Fibroblast of skin of right quadriceps (primary cell): ENCODE measurements at regions not wholly inside any gene's neighbourhood (a gene's known extent, or its start where the extent isn't known, plus 50 kb on each side); places are given as distances from the start of the nearest gene placed in this dataset.

ENCODE experiments used
- DNase-seq: peaks from one replicate; pipeline ENCODE4 v3.0.0-alpha.2; 2013

GRCh38 chr20:24165301-24166122 lies 176.9 kb upstream of the GGTLC1 start:
- no peak for DNase-seq

DNA sequence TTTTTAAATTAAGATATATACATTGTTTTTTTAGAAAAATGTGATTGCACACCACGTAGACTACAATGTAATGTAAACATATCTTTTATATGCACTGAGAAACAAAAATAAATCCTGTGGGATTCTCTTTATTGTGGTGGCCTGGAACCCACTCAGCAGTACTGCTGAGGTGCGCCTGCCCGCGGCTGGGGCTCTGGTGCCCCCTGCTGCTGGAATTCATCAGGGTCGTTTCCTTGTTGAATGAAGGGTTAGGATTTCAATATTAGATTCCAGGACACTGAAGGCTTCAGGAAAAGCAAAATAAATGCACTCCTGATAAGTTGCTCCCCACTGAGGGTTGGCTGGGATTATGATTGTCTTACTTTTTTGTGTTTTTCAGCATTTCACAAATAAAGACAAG lies 175.8 kb upstream of the GGTLC1 start:
- DNase-seq: no peak

- DNase-seq: no peak
Measured at GRCh38 chr20:24163506-24163905, 174.9 kb upstream of the GGTLC1 start.

DNA sequence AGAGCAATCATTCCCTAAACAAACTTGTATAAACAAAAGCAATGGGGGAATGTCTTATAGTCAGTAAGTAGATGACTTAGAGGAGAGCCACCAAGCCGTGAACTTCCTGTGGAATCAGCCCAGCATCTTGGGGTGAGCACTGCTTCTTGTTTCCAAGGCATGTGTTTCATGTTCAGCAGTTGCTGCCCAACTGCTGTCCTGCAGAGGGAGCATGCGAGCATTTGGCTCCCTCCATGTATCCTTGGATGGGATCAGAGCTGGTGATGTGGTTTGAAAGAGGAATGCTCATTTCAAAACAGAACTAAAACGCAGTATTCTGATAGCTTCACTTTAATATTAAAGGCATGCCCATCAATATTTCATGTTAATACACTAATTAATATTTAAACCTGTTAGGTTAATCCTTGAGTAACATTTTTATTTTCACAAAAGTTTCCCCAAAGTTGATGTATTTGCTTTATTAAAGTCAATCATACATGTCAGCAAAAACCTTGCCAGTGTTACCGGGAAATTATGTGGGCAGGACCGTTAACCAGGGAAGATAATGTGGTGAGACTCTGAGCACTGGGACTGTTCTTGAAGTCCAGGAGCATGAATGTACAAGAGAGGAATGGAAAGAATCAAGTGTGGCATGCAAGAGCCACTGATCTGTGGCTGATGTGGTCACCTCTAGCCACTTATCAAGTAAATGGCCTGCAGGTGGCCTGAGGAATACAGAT lies 172.1 kb upstream of the GGTLC1 start:
- DNase-seq: peak; percentile 50

DNA sequence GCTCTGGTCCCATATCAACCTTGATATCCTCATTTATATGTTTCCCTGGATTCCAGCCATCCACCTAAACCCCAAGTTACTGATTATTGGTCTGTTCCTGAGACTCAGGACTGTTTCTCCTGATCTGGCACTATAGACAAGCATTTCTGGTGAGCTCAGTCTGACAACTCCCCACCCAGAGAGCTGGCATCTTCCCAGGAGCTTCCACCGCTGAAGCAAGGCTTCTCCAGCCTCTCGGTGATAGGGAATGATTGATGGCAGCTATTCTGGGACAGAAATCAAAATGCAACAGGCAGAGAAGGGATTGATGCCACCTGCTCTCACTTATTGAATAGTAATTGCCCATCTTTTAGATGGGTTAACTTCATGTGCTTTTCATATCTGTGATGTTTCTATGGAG lies 169.7 kb upstream of the GGTLC1 start:
- no peak for DNase-seq

DNA sequence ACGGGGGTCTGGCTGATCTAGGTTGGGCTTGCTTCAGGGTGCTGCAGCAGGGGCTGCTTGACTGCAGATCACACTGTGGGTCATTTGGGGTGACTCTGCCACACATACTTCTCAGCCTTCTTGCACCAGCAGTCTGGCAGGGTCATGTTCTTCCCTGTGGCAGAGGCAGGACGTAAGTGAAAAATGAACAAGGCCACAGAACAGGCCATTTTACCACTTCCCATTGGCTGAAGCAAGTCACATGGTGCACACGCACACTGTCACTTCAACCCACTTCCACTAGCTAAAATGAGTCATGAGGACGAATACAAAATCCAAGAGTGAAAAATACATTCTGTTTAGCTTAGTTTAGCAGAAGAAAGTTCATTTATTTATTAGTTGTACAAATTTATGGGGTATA lies 168.6 kb upstream of the GGTLC1 start:
- DNase-seq: no peak

DNA sequence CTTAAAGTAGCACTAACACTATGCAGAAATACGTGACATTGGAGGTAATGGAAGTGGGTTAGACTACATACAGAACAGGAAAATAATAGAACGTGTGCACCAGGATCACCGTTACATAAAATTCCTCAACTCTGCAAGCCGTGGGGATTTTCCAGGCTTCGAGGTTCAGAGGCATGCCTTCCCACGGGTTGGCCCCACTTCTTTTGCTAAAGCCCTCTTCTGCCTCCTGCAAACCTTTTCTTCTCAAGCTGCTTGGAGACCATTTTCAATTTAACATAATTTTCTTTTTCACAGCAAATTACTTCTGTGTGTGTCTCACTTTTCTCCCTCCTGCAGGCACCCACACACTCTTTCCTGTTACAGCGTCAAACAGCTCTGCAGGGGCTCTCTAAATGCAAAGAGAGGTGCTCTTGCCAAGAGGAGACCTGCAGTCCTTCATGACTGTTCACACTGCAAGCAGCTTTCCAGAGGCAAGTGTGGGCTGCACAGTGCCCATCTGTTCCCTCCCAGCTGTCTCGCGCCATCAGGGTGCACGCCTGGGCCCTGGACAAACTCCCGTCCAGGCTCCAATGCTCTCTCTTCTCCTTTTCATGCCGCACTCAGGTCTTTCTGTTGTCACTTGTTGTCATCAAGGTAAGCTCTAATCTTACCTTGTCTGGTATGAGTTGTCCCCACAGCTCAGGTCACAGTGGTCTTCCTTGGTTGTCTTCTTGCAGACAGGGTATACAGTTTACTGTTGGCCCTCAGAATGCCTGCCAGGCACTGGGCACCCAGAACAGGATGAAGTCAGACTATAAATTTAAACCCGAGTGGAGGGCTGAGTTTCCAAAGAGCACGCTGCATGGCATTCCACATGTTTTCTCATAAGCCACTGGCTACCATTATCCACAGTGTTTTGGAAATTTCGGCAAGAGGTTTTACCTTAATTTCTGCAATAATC lies 164.8 kb upstream of the GGTLC1 start:
- DNase-seq: no peak

- no peak for DNase-seq
Measured at GRCh38 chr20:24151621-24152294, 163.2 kb upstream of the GGTLC1 start.

DNA sequence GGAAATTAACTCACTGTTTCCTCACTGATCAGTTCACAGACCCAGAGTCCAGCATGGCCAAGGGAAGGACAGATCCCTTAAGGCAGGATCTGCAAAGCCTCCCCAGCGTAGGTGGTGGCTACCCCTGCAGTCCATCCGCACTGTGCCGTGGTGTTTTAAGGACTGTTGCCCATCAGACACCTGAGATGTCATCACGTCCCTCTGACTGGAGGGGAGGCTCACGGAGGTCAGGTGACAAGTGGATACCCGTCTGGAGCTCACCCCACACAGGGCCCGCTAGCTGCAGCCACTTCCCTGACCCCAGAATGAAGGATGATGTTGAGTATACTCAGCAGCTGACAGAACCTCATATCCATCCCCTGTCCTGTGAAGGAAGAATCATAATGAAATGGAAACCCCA lies 161.8 kb upstream of the GGTLC1 start:
- DNase-seq: no peak

- no peak for DNase-seq
Measured at GRCh38 chr20:24149881-24150307, 161.3 kb upstream of the GGTLC1 start.

DNA sequence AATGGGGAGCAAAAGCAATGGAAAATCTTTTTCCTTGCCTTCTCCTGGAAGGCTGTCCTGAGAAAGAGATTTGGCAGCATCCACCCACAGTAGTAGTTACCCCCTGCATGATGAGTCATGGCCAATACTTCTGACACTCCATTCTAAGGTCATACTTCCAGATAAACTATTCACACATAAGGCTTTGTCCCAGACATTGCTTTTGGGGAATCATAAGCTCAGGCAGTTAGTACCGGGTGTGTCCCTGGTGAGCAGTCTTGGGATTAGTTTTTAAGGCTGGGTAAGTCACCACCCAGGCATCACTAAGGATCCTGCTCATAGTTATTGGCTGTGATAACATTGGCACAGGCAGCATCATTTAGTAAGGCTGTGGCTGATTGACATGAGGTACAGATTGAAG lies 160.6 kb upstream of the GGTLC1 start:
- no peak for DNase-seq

DNA sequence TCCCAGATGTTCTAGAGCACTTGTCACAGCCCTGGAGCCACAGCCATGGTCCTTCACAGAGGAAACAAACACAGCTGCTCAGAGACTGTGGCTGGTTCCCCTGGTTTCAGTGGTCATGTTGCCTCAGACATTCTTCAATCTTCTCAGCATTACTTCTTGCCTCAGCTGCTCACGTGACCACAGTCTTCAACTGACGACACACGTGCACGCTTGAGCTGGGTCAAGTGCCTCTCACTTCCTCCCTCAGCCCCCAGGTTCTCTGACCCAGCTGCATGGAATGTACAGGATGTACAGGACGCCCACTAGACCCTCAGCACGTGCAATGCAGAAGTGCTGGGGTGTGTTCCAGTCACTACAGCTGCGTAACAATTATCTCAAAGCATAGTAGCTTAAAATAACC lies 159.8 kb upstream of the GGTLC1 start:
- DNase-seq: no peak

- DNase-seq: no peak
Measured at GRCh38 chr20:24147961-24148360, 159.4 kb upstream of the GGTLC1 start.

DNA sequence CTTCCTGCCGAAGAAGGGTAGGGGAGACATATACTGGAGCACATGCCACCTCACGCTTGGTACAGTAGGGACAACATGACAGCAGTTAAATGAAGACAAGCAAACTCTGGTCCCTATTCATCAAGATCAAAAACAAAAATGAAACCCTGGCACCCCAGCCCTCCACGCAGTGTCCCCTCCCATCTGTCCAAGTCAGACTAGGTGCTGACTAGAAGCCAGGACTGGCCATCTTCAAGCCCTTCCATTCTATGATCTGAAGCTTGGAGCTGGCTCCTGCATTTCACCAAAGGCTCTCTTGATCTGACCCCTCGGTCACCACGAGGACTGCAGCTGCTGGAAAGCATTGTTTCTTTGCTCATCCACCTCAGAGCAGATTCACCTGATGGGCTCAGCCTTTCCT lies 158.9 kb upstream of the GGTLC1 start:
- DNase-seq: no peak

- DNase-seq: no peak
Measured at GRCh38 chr20:24146231-24146634, 157.7 kb upstream of the GGTLC1 start.

DNA sequence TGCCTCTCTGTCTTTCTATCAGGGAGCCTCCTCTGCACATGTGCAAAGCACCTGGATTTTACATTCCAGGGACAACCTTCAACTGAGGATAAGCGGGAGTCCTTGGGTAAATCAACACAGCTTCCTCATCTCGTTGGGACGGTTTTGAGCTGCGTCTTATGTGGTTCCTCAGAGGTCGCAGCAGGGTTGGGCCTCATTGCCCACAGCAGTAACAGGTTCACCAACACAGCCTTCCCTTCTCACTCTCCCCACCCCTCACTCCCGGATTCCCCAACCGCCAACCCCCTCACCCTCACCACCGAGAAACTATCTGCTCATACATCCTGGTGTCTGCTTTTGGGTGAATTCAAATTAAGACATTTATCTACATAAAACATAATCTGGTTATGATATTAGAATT lies 155.8 kb upstream of the GGTLC1 start:
- no peak for DNase-seq

DNA sequence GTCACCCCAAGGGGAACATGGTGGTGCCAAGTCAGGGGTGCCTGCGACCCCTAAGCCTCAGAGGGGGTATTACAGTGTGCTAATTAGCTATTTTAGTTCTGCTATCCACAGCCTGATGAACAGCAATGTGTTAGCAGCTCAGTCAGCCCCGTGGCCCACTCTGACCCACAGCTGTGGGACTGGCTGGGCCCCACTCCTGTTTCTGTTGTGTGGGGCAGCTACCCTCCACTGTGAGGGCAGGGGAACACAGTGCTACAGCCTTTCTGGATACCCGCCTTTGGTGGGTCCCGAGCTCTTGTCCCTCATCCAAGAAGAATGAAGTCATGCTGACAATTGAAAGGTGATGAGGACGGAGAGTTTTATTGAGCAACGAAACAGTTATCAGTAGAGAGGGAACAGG lies 152.5 kb upstream of the GGTLC1 start:
- no peak for DNase-seq

DNA sequence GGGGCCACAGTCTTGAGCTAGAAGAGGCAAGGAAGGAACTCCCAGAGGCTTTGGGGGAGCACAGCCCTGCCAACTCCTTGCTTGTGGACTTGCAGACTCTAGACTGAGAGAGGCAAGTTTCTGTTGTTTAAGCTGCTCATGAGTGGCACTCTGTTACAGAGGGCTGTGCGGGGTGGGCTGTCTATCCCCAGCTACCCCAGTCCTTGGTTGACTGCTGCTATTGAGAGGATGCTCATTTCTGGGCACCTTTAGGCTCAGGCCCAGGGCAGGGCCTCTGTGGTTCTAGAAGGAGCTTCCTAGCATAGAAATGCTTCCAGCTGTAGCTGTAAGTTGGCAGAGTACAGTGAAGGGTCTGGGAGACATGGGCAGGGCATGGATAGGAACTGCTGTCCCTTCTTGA lies 151.3 kb upstream of the GGTLC1 start:
- no peak for DNase-seq

DNA sequence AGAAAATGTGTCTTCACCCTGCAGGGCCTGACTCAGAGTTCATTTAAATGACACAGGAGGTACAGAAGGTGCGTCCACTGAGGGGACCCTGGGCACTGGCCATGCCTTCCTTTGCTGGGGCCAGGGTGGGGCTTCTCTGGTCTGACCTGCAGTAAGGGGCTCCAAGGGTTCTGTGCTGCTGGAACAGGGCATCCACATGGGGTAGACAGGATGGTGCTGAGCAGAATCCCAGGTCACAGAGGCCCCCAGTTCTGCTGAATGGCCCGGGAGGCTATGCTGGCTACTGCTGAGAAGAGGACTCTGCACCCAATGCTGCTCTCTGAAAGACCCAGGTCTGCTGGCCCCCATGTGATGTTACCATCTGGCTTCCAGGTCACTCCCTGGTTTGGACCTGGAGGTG lies 150.4 kb upstream of the GGTLC1 start:
- no peak for DNase-seq

GRCh38 chr20:24138196-24138857 lies 149.7 kb upstream of the GGTLC1 start:
- DNase-seq: no peak

DNA sequence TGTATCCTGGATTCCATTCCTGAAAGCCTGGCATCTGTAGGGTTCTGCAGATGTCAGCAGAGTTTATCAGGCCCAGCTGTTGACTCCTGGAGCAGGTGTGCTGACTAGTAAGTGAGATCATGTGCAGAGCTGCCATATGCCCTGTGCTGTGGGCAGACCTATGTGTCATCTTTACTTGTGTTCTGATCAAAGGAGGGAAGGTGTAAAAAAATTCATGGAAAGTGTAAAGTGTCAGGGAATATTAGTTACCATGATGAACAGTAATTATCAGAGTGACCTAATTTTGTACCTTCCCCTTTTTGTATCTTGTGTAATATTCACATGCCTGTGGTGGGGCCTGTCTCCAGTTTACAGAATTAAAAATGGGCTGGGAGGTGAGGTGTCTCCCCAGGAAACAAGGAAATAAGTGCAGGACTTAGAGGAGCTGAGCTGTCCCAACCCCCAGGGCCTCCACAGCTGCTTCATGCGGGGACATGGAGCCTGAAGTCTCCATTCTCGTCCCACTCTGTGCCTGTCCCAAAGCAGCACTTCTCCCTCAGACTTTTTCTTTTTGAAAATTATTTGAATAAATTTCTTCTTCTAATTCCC lies 148.2 kb upstream of the GGTLC1 start:
- DNase-seq: no peak

DNA sequence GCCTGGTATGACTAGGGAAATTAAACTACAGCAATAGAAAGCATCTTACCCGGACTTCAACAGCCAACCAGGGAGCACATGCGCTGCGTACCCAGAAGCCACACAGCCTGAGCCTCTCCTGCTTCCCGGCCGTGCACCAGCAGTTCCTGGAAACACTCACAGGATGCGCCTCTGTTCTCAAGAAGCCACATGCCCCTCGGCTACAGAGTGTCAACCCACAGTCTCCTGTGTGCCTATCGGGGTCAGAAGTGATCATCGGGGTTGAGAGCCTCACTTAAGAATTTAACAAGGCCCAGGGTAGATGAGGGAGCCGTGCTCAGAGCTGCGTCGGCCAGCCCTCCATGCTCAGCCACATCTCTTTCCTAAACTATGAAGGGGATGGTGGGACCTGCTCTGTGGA lies 147.2 kb upstream of the GGTLC1 start:
- DNase-seq: no peak
